ENCODE measurements at regions not wholly inside any gene's neighbourhood (a gene's known extent, or its start where the extent isn't known, plus 50 kb on each side); places are given as distances from the start of the nearest gene placed in this dataset.

DNA sequence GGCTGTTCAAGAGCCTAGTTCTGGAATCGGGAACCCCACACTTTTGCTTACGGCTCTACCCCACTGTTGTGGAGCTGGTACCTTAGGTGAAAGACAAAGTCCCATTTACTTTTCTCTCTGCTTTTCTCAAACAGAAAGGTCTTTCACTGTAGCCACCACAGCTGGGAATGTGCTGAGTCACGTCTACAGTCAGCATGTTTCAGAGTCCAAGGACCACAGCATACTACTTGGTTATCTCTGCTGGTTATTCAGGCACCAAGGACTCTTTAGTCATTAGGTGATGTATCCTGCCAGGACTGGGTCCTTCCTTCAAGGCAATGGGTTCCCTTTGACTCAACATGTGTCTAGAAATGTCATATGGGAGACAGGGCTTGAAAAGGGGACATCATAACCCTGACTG, 266.8 kb upstream of the STEAP1 start:
- no peak for TF ChIP-seq POLR2AphosphoS5 (IDR thresholded peaks at IDR 0.05)
- TF ChIP-seq, protein P1, sequence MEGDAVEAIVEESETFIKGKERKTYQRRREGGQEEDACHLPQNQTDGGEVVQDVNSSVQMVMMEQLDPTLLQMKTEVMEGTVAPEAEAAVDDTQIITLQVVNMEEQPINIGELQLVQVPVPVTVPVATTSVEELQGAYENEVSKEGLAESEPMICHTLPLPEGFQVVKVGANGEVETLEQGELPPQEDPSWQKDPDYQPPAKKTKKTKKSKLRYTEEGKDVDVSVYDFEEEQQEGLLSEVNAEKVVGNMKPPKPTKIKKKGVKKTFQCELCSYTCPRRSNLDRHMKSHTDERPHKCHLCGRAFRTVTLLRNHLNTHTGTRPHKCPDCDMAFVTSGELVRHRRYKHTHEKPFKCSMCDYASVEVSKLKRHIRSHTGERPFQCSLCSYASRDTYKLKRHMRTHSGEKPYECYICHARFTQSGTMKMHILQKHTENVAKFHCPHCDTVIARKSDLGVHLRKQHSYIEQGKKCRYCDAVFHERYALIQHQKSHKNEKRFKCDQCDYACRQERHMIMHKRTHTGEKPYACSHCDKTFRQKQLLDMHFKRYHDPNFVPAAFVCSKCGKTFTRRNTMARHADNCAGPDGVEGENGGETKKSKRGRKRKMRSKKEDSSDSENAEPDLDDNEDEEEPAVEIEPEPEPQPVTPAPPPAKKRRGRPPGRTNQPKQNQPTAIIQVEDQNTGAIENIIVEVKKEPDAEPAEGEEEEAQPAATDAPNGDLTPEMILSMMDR (IDR thresholded peaks at IDR 0.05) = no peak
